Body of pancreas (tissue), 4 donors: ENCODE measurements at regions not wholly inside any gene's neighbourhood (a gene's known extent, or its start where the extent isn't known, plus 50 kb on each side); places are given as distances from the start of the nearest gene placed in this dataset.
"Not testable (repeated sequence)": the region's sequence is repeated elsewhere in the genome, so short reads cannot be mapped to it uniquely, and the experiment has no call there.

Experiments used
- CTCF ChIP-seq, 7 experiments: fragments of 450-650 bp in 4 of 7; fragments of 200-600 bp in 3 of 7; sonication (generic) in 3 of 7; IDR thresholded peaks; one replicate each; pipeline ENCODE4 v1.5.1; 2016 to 2019; ENCODE audit warnings: antibody characterized with exemption in 7 of 7
- POLR2A ChIP-seq, 3 donors: fragments of 450-650 bp; IDR thresholded peaks; one replicate each; pipeline ENCODE4 v1.6.1; 2016; ENCODE audit warnings: antibody characterized with exemption in 3 of 3, mild to moderate bottlenecking in 2 of 3

GRCh38 chr7:145805496-145805895 is 311.1 kb upstream of the CNTNAP2 start:
- TF ChIP-seq CTCF, POLR2A (IDR thresholded peaks at IDR 0.05): not testable (repeated sequence)
